HCT116 (cell line): ENCODE measurements at regions not wholly inside any gene's neighbourhood (a gene's known extent, or its start where the extent isn't known, plus 50 kb on each side); places are given as distances from the start of the nearest gene placed in this dataset.

Source experiments
- ATAC-seq: fragments of 200-7000 bp; cut with Tn5 transposase; 2 replicates; pipeline ENCODE4 v1.9.1; 2020; ENCODE audit warnings: mild to moderate bottlenecking, moderate library complexity
- BruUV-seq: library from RNA; stranded (reverse); fragments of 400-500 nt; replicated peaks from 2 replicates; lab custom pipeline; 2021; lab: Mats Ljungman, UMichigan
- CTCF ChIA-PET: fragments of 300-600 bp; sonication (Branson Sonifier 250); formaldehyde crosslinking; loops from one replicate; lab custom pipeline; 2021; ENCODE audit warnings: antibody characterized with exemption; lab: Charles Lee
- POLR2A ChIA-PET: fragments of 300-600, 350-600 bp; sonication (Branson Sonifier 250); formaldehyde crosslinking; loops from one replicate; lab custom pipeline; 2021; ENCODE audit warnings: antibody characterized with exemption; lab: Charles Lee
- RAD21 ChIA-PET, 2 experiments: fragments of 300-600 bp; sonication (Branson Sonifier 250); formaldehyde crosslinking; loops; one replicate each; lab custom pipeline; 2023; ENCODE audit warnings: low total read pairs in 2 of 2; ENCODE audit not compliant: uncharacterized antibody in 2 of 2, unreplicated experiment in 2 of 2, low non-redundant PET in 1 of 2; lab: Charles Lee
- DNase-seq: peaks from one replicate; pipeline ENCODE4 v3.0.0-alpha.2; 2010; ENCODE audit warnings: low read depth, low spot score
- H2AFZ ChIP-seq: fragments of 200-600 bp; shearing (Covaris generic), sonication (generic); 2 replicates; pipeline ENCODE4 v1.6.1; 2017; ENCODE audit warnings: low read depth, mixed run types, mixed read lengths, antibody characterized with exemption, low read length; ENCODE audit not compliant: poor library complexity, severe bottlenecking
- H3K27ac ChIP-seq: 2 replicates; pipeline ENCODE4 v1.5.1; 2012; ENCODE audit warnings: low read depth, low read length
- H3K27me3 ChIP-seq: fragments of 200-600 bp; sonication (generic); 2 replicates; pipeline ENCODE4 v1.6.1; 2016; ENCODE audit warnings: mixed run types, low read length, mixed read lengths; ENCODE audit not compliant: insufficient read depth
- H3K36me3 ChIP-seq, 2 experiments: fragments of 200-500 bp in 1 of 2; fragments of 200-600 bp in 1 of 2; sonication (Bioruptor generic) in 1 of 2; sonication (generic) in 1 of 2; 2 replicates each; pipeline versions ENCODE4 v1.5.1 to v1.6.1; 2014 to 2016; ENCODE audit warnings: low read length in 2 of 2, inconsistent platforms in 1 of 2, mixed read lengths in 1 of 2, mixed run types in 1 of 2; ENCODE audit not compliant: insufficient read depth in 2 of 2, control insufficient read depth in 1 of 2
- H3K4me1 ChIP-seq, 2 experiments: fragments of 200-600 bp in 1 of 2; sonication (generic) in 1 of 2; 2 replicates each; pipeline versions ENCODE4 v1.5.1 to v1.6.1; 2012 to 2017; ENCODE audit warnings: low read length in 2 of 2, inconsistent platforms in 1 of 2, mild to moderate bottlenecking in 1 of 2, mixed read lengths in 1 of 2, mixed run types in 1 of 2, moderate library complexity in 1 of 2; ENCODE audit not compliant: insufficient read depth in 2 of 2, control insufficient read depth in 1 of 2
- H3K4me2 ChIP-seq: fragments of 200-600 bp; sonication (generic); 2 replicates; pipeline ENCODE4 v1.6.1; 2017; ENCODE audit warnings: mixed run types, low read length, mixed read lengths
- H3K4me3 ChIP-seq, 2 experiments: fragments of 200-600 bp in 1 of 2; sonication (generic) in 1 of 2; replicated peaks in 1 of 2; 2 replicates each; pipeline ENCODE4 v1.5.1; 2011 to 2016; ENCODE audit warnings: low read length in 2 of 2, control low read depth in 1 of 2, low read depth in 1 of 2, mild to moderate bottlenecking in 1 of 2, mixed read lengths in 1 of 2, mixed run types in 1 of 2
- H3K79me2 ChIP-seq: fragments of 200-600 bp; sonication (generic); 2 replicates; pipeline ENCODE4 v1.6.1; 2017; ENCODE audit warnings: mild to moderate bottlenecking, mixed run types, low read length, moderate library complexity, mixed read lengths; ENCODE audit not compliant: insufficient read depth
- H3K9ac ChIP-seq: fragments of 200-600 bp; sonication (generic); 2 replicates; pipeline ENCODE4 v1.6.1; 2016; ENCODE audit warnings: low read length, mixed read lengths
- H3K9me2 ChIP-seq: fragments of 200-600 bp; sonication (generic), shearing (Covaris generic); 2 replicates; pipeline ENCODE4 v1.6.1; 2017; ENCODE audit warnings: mixed run types, mild to moderate bottlenecking, moderate library complexity; ENCODE audit not compliant: insufficient read depth
- H3K9me3 ChIP-seq, 2 experiments: fragments of 200-500 bp in 1 of 2; fragments of 200-600 bp in 1 of 2; sonication (Bioruptor generic) in 1 of 2; sonication (generic) in 1 of 2; 2 replicates each; pipeline ENCODE4 v1.6.1; 2014 to 2017; ENCODE audit warnings: low read length in 2 of 2, mixed read lengths in 2 of 2, inconsistent platforms in 1 of 2, low read depth in 1 of 2, mild to moderate bottlenecking in 1 of 2, mixed run types in 1 of 2, moderate library complexity in 1 of 2; ENCODE audit not compliant: control insufficient read depth in 1 of 2, insufficient read depth in 1 of 2
- H4K20me1 ChIP-seq: fragments of 200-600 bp; sonication (generic), shearing (Covaris generic); 2 replicates; pipeline ENCODE4 v1.6.1; 2017; ENCODE audit warnings: mixed run types, mild to moderate bottlenecking, moderate library complexity; ENCODE audit not compliant: insufficient read depth
- CEBPB ChIP-seq: IDR thresholded peaks from 2 replicates; pipeline ENCODE4 v1.6.1; 2012; ENCODE audit warnings: low read depth
- EGR1 ChIP-seq: IDR thresholded peaks from 2 replicates; pipeline ENCODE4 v1.6.1; 2012; ENCODE audit warnings: low read depth
- intact Hi-C: fragments of 100-400 bp; cut with micrococcal nuclease; formaldehyde crosslinking; loops from 2 replicates; pipeline ENCODE4 v1.10.0; 2022

GRCh38 chr9:72465593-72465984 lies 55.8 kb upstream of the TMC1 start:
- POLR2A ChIA-PET, result interaction anchor here (1.7 kb wide), 1 partner anchor 12 kb away, joined by 4 read pairs; no protein-coding TSS in a partner anchor
- no peak for TF ChIP-seq EGR1
- TF ChIP-seq, all 23 proteins: peak for 0
- Histone ChIP-seq H3K27ac (no peak overlapping the region), H3K9me3 (no peaks in the 10 kb centered on the region), H3K4me3 (no peak overlapping the region), H3K9ac (no peak overlapping the region), H3K27me3 (no peaks in the 10 kb centered on the region), H3K9me2 (no peaks in the 10 kb centered on the region), H2AFZ (no peak overlapping the region), H3K4me1 (peaks cover 6 to 13% of the 10 kb centered on the region in 2 experiments), H3K79me2 (no peaks in the 10 kb centered on the region), H3K4me2 (no peak overlapping the region), H4K20me1 (no peaks in the 10 kb centered on the region), H3K36me3 (no peaks in the 10 kb centered on the region)
- CTCF ChIA-PET, result no interaction called here
- ATAC-seq (no peak), DNase-seq (no peak)
- intact Hi-C loops, result no loop called here
- RAD21 ChIA-PET, result no interaction called here
- BruUV-seq, result no TSS peak

- TF ChIP-seq CEBPB, result no peak
- H3K27me3 ChIP-seq, result no peaks in the 10 kb centered on the region
- H2AFZ ChIP-seq, result no peak overlapping the region
- ChIA-PET RAD21 (interaction anchor here in 1 of 2 experiments (0.6 kb wide), 1 partner anchor 73 kb away, joined by 3 read pairs; no protein-coding TSS in a partner anchor), CTCF (no interaction called here), POLR2A (interaction anchor here (1.7 kb wide), 1 partner anchor 12 kb away, joined by 4 read pairs; no protein-coding TSS in a partner anchor)
- H3K9me2 ChIP-seq, result no peaks in the 10 kb centered on the region
- no peak for ATAC-seq
- H3K27ac ChIP-seq, result no peak overlapping the region
- DNase-seq, result no peak
- peaks cover 6 to 15% of the 10 kb centered on the region in 2 experiments for H3K4me1 ChIP-seq
- no peak overlapping the region for H3K9ac ChIP-seq
- H3K79me2 ChIP-seq, result no peaks in the 10 kb centered on the region
- intact Hi-C loops, result no loop called here
- no TSS peak for BruUV-seq
- H3K4me3 ChIP-seq, result no peak overlapping the region
- H3K4me2 ChIP-seq, result no peak overlapping the region
- H4K20me1 ChIP-seq, result no peaks in the 10 kb centered on the region
- no peaks in the 10 kb centered on the region for H3K36me3 ChIP-seq
- no peaks in the 10 kb centered on the region for H3K9me3 ChIP-seq
Measured at GRCh38 chr9:72464857-72465592, 56.4 kb upstream of the TMC1 start.
